Erythroblast (primary cell): ENCODE measurements at regions not wholly inside any gene's neighbourhood (a gene's known extent, or its start where the extent isn't known, plus 50 kb on each side); places are given as distances from the start of the nearest gene placed in this dataset.

Experiments
- GATA1 ChIP-seq: IDR thresholded peaks from 2 replicates; pipeline ENCODE4 v1.6.1; 2011; ENCODE audit warnings: low read depth, mild to moderate bottlenecking, control low read depth, low read length, moderate library complexity
- POLR2A ChIP-seq: IDR thresholded peaks from 2 replicates; pipeline ENCODE4 v1.6.1; 2011; ENCODE audit warnings: mild to moderate bottlenecking, low read length

GRCh38 chr2:138333121-138333520 is 168.4 kb upstream of the SPOPL start:
- no peak for TF ChIP-seq POLR2A
- TF ChIP-seq GATA1, result no peak
